Parathyroid adenoma (tissue), 2 donors: ENCODE measurements at regions not wholly inside any gene's neighbourhood (a gene's known extent, or its start where the extent isn't known, plus 50 kb on each side); places are given as distances from the start of the nearest gene placed in this dataset.

Experiments
- H2AFZ ChIP-seq: fragments of 300-600 bp; sonication (generic); one replicate; pipeline ENCODE4 v1.7.0; 2017; ENCODE audit warnings: antibody characterized with exemption, mild to moderate bottlenecking
- H3K27ac ChIP-seq: fragments of 300-600 bp; sonication (generic); one replicate; pipeline ENCODE4 v1.7.0; 2017
- H3K27me3 ChIP-seq: fragments of 300-600 bp; sonication (generic); one replicate; pipeline ENCODE4 v1.7.0; 2017; ENCODE audit warnings: low read length; ENCODE audit not compliant: control insufficient read depth, insufficient read depth
- H3K36me3 ChIP-seq: fragments of 300-600 bp; sonication (generic); one replicate; pipeline ENCODE4 v1.7.0; 2017; ENCODE audit warnings: low read length; ENCODE audit not compliant: control insufficient read depth, insufficient read depth
- H3K4me1 ChIP-seq: fragments of 300-600 bp; sonication (generic); one replicate; pipeline ENCODE4 v1.7.0; 2017; ENCODE audit warnings: control low read depth
- H3K4me2 ChIP-seq: fragments of 300-600 bp; sonication (generic); one replicate; pipeline ENCODE4 v1.7.0; 2017; ENCODE audit warnings: low read length
- H3K4me3 ChIP-seq: fragments of 300-600 bp; sonication (generic); one replicate; pipeline ENCODE4 v1.7.0; 2017; ENCODE audit warnings: low read depth, low read length
- H3K79me2 ChIP-seq: fragments of 300-600 bp; sonication (generic); one replicate; pipeline ENCODE4 v1.7.0; 2017; ENCODE audit warnings: control low read depth
- H3K9ac ChIP-seq: fragments of 300-600 bp; sonication (generic); one replicate; pipeline ENCODE4 v1.7.0; 2017; ENCODE audit warnings: mild to moderate bottlenecking
- H3K9me3 ChIP-seq: fragments of 300-600 bp; sonication (generic); one replicate; pipeline ENCODE4 v1.7.0; 2017; ENCODE audit warnings: low read length; ENCODE audit not compliant: control insufficient read depth
- TF ChIP-seq, protein P1 (sequence below): fragments of 300-600 bp; sonication (generic); IDR thresholded peaks from one replicate; pipeline ENCODE4 v1.7.0; 2017; ENCODE audit warnings: antibody characterized with exemption, mild to moderate bottlenecking
- donor health status: primary hyperparathyroidism.

DNA sequence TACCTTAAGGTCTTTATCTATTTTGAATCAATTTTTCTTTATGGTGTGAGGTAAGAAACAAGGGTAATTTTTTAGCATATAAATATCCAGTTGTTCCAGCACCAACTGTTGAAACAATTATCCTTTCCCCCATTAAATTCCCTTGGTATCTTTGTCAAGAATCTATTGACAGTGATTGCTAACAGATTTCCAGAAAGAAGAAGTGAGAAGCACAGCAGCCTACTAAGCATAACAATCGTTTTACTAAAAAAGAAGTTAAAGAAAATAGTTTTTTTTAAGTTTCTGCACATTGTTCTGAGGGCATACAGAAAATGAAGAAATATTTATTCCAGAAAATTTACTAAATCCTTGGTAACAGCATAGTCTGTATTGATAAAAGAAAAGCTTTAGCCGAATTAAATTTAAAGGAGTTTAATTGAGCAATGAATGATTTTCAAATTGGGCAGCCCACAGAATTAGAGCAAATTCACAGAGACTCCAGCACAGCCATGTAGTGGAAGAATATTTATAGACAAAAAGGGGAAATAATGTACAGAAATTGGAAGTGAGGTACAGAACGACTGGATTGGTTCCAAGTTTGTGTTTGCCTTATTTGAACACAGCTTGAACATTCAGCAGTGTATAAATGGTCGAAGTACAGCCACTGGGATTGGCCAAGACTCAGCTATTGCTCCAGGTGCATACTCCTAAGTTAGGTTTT, 97.9 kb upstream of the UST start:
- TF ChIP-seq, protein P1, sequence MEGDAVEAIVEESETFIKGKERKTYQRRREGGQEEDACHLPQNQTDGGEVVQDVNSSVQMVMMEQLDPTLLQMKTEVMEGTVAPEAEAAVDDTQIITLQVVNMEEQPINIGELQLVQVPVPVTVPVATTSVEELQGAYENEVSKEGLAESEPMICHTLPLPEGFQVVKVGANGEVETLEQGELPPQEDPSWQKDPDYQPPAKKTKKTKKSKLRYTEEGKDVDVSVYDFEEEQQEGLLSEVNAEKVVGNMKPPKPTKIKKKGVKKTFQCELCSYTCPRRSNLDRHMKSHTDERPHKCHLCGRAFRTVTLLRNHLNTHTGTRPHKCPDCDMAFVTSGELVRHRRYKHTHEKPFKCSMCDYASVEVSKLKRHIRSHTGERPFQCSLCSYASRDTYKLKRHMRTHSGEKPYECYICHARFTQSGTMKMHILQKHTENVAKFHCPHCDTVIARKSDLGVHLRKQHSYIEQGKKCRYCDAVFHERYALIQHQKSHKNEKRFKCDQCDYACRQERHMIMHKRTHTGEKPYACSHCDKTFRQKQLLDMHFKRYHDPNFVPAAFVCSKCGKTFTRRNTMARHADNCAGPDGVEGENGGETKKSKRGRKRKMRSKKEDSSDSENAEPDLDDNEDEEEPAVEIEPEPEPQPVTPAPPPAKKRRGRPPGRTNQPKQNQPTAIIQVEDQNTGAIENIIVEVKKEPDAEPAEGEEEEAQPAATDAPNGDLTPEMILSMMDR = no peak
- no peak overlapping the region for H3K4me3 ChIP-seq
- H3K9ac ChIP-seq = no peak overlapping the region
- no peaks in the 10 kb centered on the region for H3K4me1 ChIP-seq
- no peaks in the 10 kb centered on the region for H3K36me3 ChIP-seq
- no peak overlapping the region for H2AFZ ChIP-seq
- H3K79me2 ChIP-seq = no peaks in the 10 kb centered on the region
- no peak overlapping the region for H3K4me2 ChIP-seq
- no peaks in the 10 kb centered on the region for H3K27me3 ChIP-seq
- H3K27ac ChIP-seq = no peak overlapping the region
- no peaks in the 10 kb centered on the region for H3K9me3 ChIP-seq

DNA sequence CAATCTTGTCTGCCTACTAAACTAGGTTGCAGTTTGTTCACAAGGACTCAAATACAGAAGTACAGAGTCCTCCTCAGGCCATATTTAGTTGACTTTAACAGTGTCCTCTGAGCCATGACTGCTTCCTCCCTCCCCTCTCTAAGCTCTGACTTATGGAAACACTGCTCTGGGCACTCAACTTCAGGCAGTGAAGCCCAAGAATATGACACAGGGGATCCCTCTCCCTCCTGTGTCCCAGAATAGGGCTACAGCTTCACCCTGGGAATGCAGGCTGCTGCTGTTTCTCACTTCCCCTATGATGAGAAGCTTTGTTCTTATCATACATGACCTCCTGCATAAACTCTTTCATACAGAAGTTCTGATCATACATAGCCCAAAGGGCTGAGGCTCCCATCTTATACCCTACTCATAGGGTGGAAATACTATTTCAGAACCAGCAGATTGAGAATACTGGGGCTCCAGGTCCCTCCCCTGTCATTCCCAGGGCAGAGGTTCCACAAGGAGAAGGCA, 97.3 kb upstream of the UST start:
- Histone ChIP-seq H3K4me2 (no peak overlapping the region), H3K36me3 (no peaks in the 10 kb centered on the region)
- TF ChIP-seq, protein P1 = no peak

DNA sequence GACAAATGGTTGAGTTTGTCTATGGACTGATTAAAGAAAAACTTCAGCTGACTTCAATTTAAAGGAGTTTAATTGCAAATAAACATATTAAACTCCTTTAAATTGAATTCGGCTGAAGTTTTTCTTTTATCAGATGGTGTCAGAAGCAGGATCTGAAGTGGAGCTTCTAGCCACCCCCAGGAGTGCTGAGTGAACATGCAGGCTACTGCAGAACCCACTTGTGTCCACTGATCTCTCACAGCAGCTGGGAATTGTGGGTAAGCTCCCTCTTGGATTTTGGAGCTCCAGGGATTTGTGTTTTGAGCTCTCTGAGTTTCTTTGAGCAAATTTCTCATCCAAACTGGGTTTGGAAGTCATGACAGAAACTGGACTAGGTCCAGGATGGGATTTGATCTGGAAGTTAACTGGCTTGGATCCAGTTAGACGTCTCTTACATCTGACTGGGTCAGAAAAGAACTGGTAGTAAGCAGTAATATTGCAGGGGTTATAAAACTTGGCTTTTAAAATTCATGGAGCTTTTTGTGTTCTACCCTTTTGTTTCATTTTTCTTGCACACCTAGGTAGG, 95.8 kb upstream of the UST start:
- Histone ChIP-seq H3K9ac (no peak overlapping the region), H2AFZ (no peak overlapping the region), H3K4me3 (no peak overlapping the region), H3K79me2 (no peaks in the 10 kb centered on the region), H3K9me3 (no peaks in the 10 kb centered on the region), H3K27me3 (no peaks in the 10 kb centered on the region), H3K4me1 (no peaks in the 10 kb centered on the region), H3K4me2 (no peak overlapping the region), H3K27ac (no peak overlapping the region), H3K36me3 (no peaks in the 10 kb centered on the region)
- TF ChIP-seq, protein P1 = no peak

More for the DNA sequence above, 97.3 kb upstream of the UST start:
- Histone ChIP-seq H3K9ac (no peak overlapping the region), H3K4me1 (no peaks in the 10 kb centered on the region), H3K4me3 (no peak overlapping the region), H3K27me3 (no peaks in the 10 kb centered on the region), H3K27ac (no peak overlapping the region), H3K9me3 (no peaks in the 10 kb centered on the region), H3K79me2 (no peaks in the 10 kb centered on the region), H2AFZ (no peak overlapping the region)

DNA sequence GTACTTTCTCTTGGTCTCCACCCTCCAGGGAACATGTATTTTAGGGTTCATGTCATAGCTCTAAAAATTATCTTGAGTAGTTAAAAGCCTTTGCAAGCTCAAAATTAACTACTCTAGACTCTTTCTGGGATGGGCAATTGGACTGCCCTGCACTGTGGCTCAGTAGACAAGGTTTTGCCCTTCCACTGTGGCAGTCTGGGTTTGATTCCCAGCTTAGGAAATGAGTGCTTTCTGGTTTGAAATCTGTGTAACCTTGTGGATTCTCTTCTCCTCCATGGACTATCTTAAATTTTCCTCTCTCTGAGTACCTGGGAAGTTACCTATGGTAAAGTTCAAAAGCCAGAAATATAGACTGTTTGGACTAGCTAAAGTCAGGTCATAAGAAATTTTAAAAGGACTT, 94.6 kb upstream of the UST start:
- no peak overlapping the region for H3K9ac ChIP-seq
- no peaks in the 10 kb centered on the region for H3K9me3 ChIP-seq
- no peak overlapping the region for H3K4me3 ChIP-seq
- H3K4me2 ChIP-seq = no peak overlapping the region
- H3K4me1 ChIP-seq = no peaks in the 10 kb centered on the region
- no peaks in the 10 kb centered on the region for H3K27me3 ChIP-seq
- H3K36me3 ChIP-seq = no peaks in the 10 kb centered on the region
- H3K79me2 ChIP-seq = no peaks in the 10 kb centered on the region
- no peak overlapping the region for H2AFZ ChIP-seq
- TF ChIP-seq, protein P1 = no peak
- no peak overlapping the region for H3K27ac ChIP-seq
